ENCODE measurements at regions not wholly inside any gene's neighbourhood (a gene's known extent, or its start where the extent isn't known, plus 50 kb on each side); places are given as distances from the start of the nearest gene placed in this dataset.

- TF ChIP-seq ZBTB33 (IDR thresholded peaks at IDR 0.05) (no peak), HSF1 (IDR thresholded peaks at IDR 0.05; ENCODE audit: low read depth, low read length) (no peak), SUZ12 (IDR thresholded peaks at IDR 0.05; ENCODE audit: unreplicated experiment) (no peak), IRF5 (IDR thresholded peaks at IDR 0.05; ENCODE audit: borderline replicate concordance) (no peak)
Measured at GRCh38 chr4:148643851-148644250, 201.6 kb upstream of the NR3C2 start (continued).

GRCh38 chr4:148642907-148643306 lies 200.7 kb upstream of the NR3C2 start:
- DNase-seq (ENCODE audit: low read depth, low spot score) (no peak), FAIRE-seq (no peak), ATAC-seq (no peak)
- ChIA-PET POLR2A (no interaction called here), SMC1A (ENCODE audit: uncharacterized antibody, unreplicated experiment) (no interaction called here), CTCF (no interaction called here), RAD21 (ENCODE audit: unreplicated experiment) (no interaction called here)
- no TSS peak for BruUV-seq (replicated peaks)
- no peaks in the 10 kb centered on the region for H4K20me1 ChIP-seq (ENCODE audit: control insufficient read depth, insufficient read depth)
- no peaks in the 10 kb centered on the region for H3K4me1 ChIP-seq (ENCODE audit: control insufficient read depth, insufficient read depth, low read length)
- H3K4me2 ChIP-seq (ENCODE audit: control insufficient read depth, insufficient read depth), result no peak overlapping the region
- H3K36me3 ChIP-seq (ENCODE audit: control insufficient read depth in 2 of 2, insufficient read depth in 2 of 2, low read length in 1 of 2), result no peaks in the 10 kb centered on the region
- no peaks in the 10 kb centered on the region for H3K9me3 ChIP-seq (replicated peaks; ENCODE audit: control insufficient read depth, insufficient read depth, low read length)
- WGBS (ENCODE audit: insufficient coverage, insufficient replicate concordance, low lambda C conversion rate, missing lambda C conversion rate), result 16% methylated on average over 2 of the region's 2 CpGs
- no peaks in the 10 kb centered on the region for H3K79me2 ChIP-seq (ENCODE audit: control insufficient read depth, insufficient read depth, low read length)
- in situ Hi-C loops (cut with MboI) (no loop called here), intact Hi-C loops (cut with micrococcal nuclease; ENCODE audit: unreplicated experiment) (no loop called here)
- H3K9ac ChIP-seq (ENCODE audit: control insufficient read depth, insufficient read depth, low read length), result no peak overlapping the region
- no peak overlapping the region for H3K27ac ChIP-seq (ENCODE audit: control insufficient read depth, insufficient read depth)
- H2AFZ ChIP-seq (ENCODE audit: control insufficient read depth, low read depth, low read length), result no peak overlapping the region
- H3K4me3 ChIP-seq, result no peak overlapping the region
- no peaks in the 10 kb centered on the region for H3K27me3 ChIP-seq (replicated peaks in 1 of 2; ENCODE audit: control insufficient read depth in 2 of 2, insufficient read depth in 2 of 2, low read length in 1 of 2)
- no peak for TF ChIP-seq ZNF687 (IDR thresholded peaks at IDR 0.05)
- no peak for TF ChIP-seq ZBTB4 (CRISPR knock-in tag; IDR thresholded peaks at IDR 0.05)
- no peak for TF ChIP-seq MTA2 (IDR thresholded peaks at IDR 0.05; ENCODE audit: low read depth)
- no peak for TF ChIP-seq NFIC (IDR thresholded peaks at IDR 0.05; ENCODE audit: low read depth, low read length)
- no peak for TF ChIP-seq TCF3 (IDR thresholded peaks at IDR 0.05; ENCODE audit: borderline replicate concordance, insufficient read depth, low read depth, low read length)

Data from GM12878 (cell line).